H9 (cell line): ENCODE measurements at regions not wholly inside any gene's neighbourhood (a gene's known extent, or its start where the extent isn't known, plus 50 kb on each side); places are given as distances from the start of the nearest gene placed in this dataset.

ENCODE experiments used
- DNase-seq: peaks from one replicate; pipeline ENCODE4 v3.0.0-alpha.2; 2017
- H2AFZ ChIP-seq: one replicate; pipeline ENCODE4 v1.6.1; 2013; ENCODE audit warnings: mild to moderate bottlenecking, low read length, control low read depth, moderate library complexity
- H2AK5ac ChIP-seq: 2 replicates; pipeline ENCODE4 v1.6.1; 2013; ENCODE audit warnings: low read length, control low read depth, mixed read lengths; ENCODE audit not compliant: insufficient read length
- H2BK120ac ChIP-seq: one replicate; pipeline ENCODE4 v1.6.1; 2013; ENCODE audit warnings: low read depth, mild to moderate bottlenecking, low read length, control low read depth, inconsistent platforms; ENCODE audit not compliant: poor library complexity, severe bottlenecking
- H2BK12ac ChIP-seq: 2 replicates; pipeline ENCODE4 v1.6.1; 2013; ENCODE audit warnings: low read length, control low read depth, mixed read lengths, low read depth; ENCODE audit not compliant: insufficient read length
- H2BK15ac ChIP-seq: 2 replicates; pipeline ENCODE4 v1.6.1; 2013; ENCODE audit warnings: low read depth, low read length, control low read depth
- H2BK20ac ChIP-seq: one replicate; pipeline ENCODE4 v1.6.1; 2013; ENCODE audit warnings: low read depth, mild to moderate bottlenecking, low read length, control low read depth, inconsistent platforms; ENCODE audit not compliant: poor library complexity, severe bottlenecking
- H2BK5ac ChIP-seq: 2 replicates; pipeline ENCODE4 v1.6.1; 2013; ENCODE audit warnings: low read length, control low read depth, mixed read lengths; ENCODE audit not compliant: insufficient read length
- H3K14ac ChIP-seq: 2 replicates; pipeline ENCODE4 v1.6.1; 2013; ENCODE audit warnings: low read length, control low read depth; ENCODE audit not compliant: insufficient read depth
- H3K18ac ChIP-seq: 2 replicates; pipeline ENCODE4 v1.6.1; 2013; ENCODE audit warnings: low read depth, mild to moderate bottlenecking, mixed read lengths, low read length, control low read depth; ENCODE audit not compliant: insufficient read length
- H3K23ac ChIP-seq: 2 replicates; pipeline ENCODE4 v1.6.1; 2013; ENCODE audit warnings: low read length, control low read depth, mixed read lengths, low read depth; ENCODE audit not compliant: insufficient read length
- H3K23me2 ChIP-seq: 2 replicates; pipeline ENCODE4 v1.6.1; 2013; ENCODE audit warnings: low read depth, mild to moderate bottlenecking, mixed read lengths, low read length, control low read depth; ENCODE audit not compliant: insufficient read length, poor library complexity, severe bottlenecking
- H3K27ac ChIP-seq: 2 replicates; pipeline ENCODE4 v1.5.1; 2013; ENCODE audit warnings: low read length, control low read depth, mixed read lengths, low read depth; ENCODE audit not compliant: insufficient read length
- H3K27me3 ChIP-seq: 2 replicates; pipeline ENCODE4 v1.6.1; 2013; ENCODE audit warnings: low read length, control low read depth, inconsistent platforms; ENCODE audit not compliant: insufficient read depth
- H3K4ac ChIP-seq: 2 replicates; pipeline ENCODE4 v1.6.1; 2013; ENCODE audit warnings: low read depth, mild to moderate bottlenecking, control low read depth, inconsistent platforms, low read length, moderate library complexity
- H3K4me1 ChIP-seq: 2 replicates; pipeline ENCODE4 v1.6.1; 2013; ENCODE audit warnings: low read length, control low read depth, inconsistent platforms; ENCODE audit not compliant: insufficient read depth
- H3K4me2 ChIP-seq: 2 replicates; pipeline ENCODE4 v1.6.1; 2013; ENCODE audit warnings: low read length, control low read depth, mixed read lengths; ENCODE audit not compliant: insufficient read length, insufficient read depth
- H3K56ac ChIP-seq: 2 replicates; pipeline ENCODE4 v1.6.1; 2013; ENCODE audit warnings: low read depth, mild to moderate bottlenecking, mixed read lengths, low read length, control low read depth; ENCODE audit not compliant: insufficient read length
- H3K79me1 ChIP-seq: 2 replicates; pipeline ENCODE4 v1.6.1; 2013; ENCODE audit warnings: low read depth, mild to moderate bottlenecking, moderate library complexity, low read length, control low read depth, inconsistent platforms; ENCODE audit not compliant: insufficient read depth, poor library complexity, severe bottlenecking
- H3K79me2 ChIP-seq: 2 replicates; pipeline ENCODE4 v1.6.1; 2013; ENCODE audit warnings: low read length, control low read depth, inconsistent platforms; ENCODE audit not compliant: insufficient read depth
- H3K9ac ChIP-seq: 2 replicates; pipeline ENCODE4 v1.6.1; 2013; ENCODE audit warnings: low read length, control low read depth, mixed read lengths; ENCODE audit not compliant: insufficient read length; ENCODE audit errors: extremely low read depth
- H3K9me3 ChIP-seq: one replicate; pipeline ENCODE4 v1.6.1; 2013; ENCODE audit warnings: low read depth, low read length, inconsistent platforms; ENCODE audit not compliant: control insufficient read depth
- H3T11ph ChIP-seq: one replicate; pipeline ENCODE4 v1.6.1; 2013; ENCODE audit warnings: mild to moderate bottlenecking, low read length, control low read depth, inconsistent platforms
- H4K20me1 ChIP-seq: one replicate; pipeline ENCODE4 v1.6.1; 2013; ENCODE audit not compliant: control insufficient read depth, insufficient read length, insufficient read depth
- H4K5ac ChIP-seq: 2 replicates; pipeline ENCODE4 v1.6.1; 2013; ENCODE audit warnings: low read depth, mild to moderate bottlenecking, mixed read lengths, low read length, control low read depth; ENCODE audit not compliant: insufficient read length
- H4K8ac ChIP-seq: replicated peaks from 2 replicates; pipeline ENCODE4 v1.6.1; 2013; ENCODE audit warnings: low read length, control low read depth, mixed read lengths, low read depth; ENCODE audit not compliant: insufficient read length
- H4K91ac ChIP-seq: 2 replicates; pipeline ENCODE4 v1.6.1; 2013; ENCODE audit warnings: low read depth, mild to moderate bottlenecking, moderate library complexity, mixed read lengths, low read length, control low read depth; ENCODE audit not compliant: insufficient read length
- H3K27ac Mint-ChIP-seq, 3 experiments: 2 replicates in 2 of 3; 3 replicates in 1 of 3; pipeline ENCODE4 v1.8.0; 2020 to 2021; ENCODE audit warnings: mixed read lengths in 3 of 3, mild to moderate bottlenecking in 1 of 3, moderate library complexity in 1 of 3
- H3K27me3 Mint-ChIP-seq: 2 replicates; pipeline ENCODE4 v1.8.0; 2021; ENCODE audit warnings: low read depth, mild to moderate bottlenecking, moderate library complexity, mixed read lengths
- H3K36me3 Mint-ChIP-seq, 3 experiments: 2 replicates in 2 of 3; 3 replicates in 1 of 3; pipeline ENCODE4 v1.8.0; 2020 to 2021; ENCODE audit warnings: low read depth in 3 of 3, mixed read lengths in 3 of 3; ENCODE audit not compliant: insufficient read depth in 1 of 3
- H3K4me1 Mint-ChIP-seq, 2 experiments: 2 replicates each; pipeline ENCODE4 v1.8.0; 2020; ENCODE audit warnings: mixed read lengths in 2 of 2
- H3K4me3 Mint-ChIP-seq, 2 experiments: 2 replicates in 1 of 2; 3 replicates in 1 of 2; pipeline ENCODE4 v1.8.0; 2020 to 2021; ENCODE audit warnings: mild to moderate bottlenecking in 2 of 2, mixed read lengths in 2 of 2, moderate library complexity in 1 of 2
- H3K9me3 Mint-ChIP-seq, 2 experiments: 2 replicates in 1 of 2; 3 replicates in 1 of 2; pipeline ENCODE4 v1.8.0; 2020; ENCODE audit warnings: mild to moderate bottlenecking in 2 of 2, mixed read lengths in 2 of 2, moderate library complexity in 1 of 2
- CTCF ChIP-seq: fragments of 200-600 bp; sonication (generic); conservative IDR thresholded peaks from 3 replicates; pipeline ENCODE4 v1.8.0; 2021; ENCODE audit warnings: antibody characterized with exemption, mild to moderate bottlenecking
- WGBS: extraction: QIAGEN DNeasy Blood & Tissue Kit; methylation state at CpG from one replicate; pipeline ENCODE4 v1.1.7; 2013; ENCODE audit warnings: missing lambda C conversion rate, low lambda C conversion rate, mixed read lengths; ENCODE audit not compliant: insufficient read length; ENCODE audit errors: extremely low coverage; 5-methylcytosine and 5-hydroxymethylcytosine counted together

DNA sequence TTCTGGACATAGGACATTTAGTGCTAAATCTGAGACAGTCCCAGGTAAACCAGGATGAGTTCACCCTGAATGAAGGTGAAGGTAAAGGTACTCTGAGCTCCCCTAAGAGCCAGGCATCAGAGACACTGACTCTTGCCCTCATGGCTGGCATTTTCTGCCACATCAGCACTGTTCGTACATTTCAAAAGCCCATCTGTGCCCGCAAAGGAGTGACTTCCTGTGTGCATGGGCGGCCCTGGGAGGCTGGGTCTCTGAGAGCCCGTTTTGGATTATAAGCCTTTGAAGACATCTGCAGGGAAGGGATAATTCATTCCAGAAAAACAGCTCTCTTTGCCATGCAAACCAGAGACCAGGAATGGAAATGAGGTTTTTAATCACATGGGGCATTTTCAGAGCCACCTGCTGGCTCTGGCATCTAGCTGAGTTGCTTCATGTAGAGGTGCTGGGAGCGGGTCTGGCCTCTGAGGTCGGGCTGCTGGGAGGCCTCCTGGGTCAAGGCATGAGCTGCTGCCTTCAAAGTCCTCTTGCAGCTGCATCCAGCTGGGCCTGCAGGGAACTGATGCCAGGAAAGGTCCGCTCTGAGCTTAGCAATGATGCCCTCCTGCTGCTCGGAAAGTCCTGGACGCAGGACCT lies 348.3 kb downstream of the DHX35 start:
- H3K79me1 ChIP-seq = no peaks in the 10 kb centered on the region
- Mint-ChIP-seq H3K4me1 (peaks cover 20 to 25% of the 10 kb centered on the region in 2 experiments), H3K27me3 (peaks cover 3% of the 10 kb centered on the region), H3K4me3 (peak overlapping the region in 1 of 2 experiments; percentile 57; a peak in 1 of 5 replicates), H3K27ac (peak overlapping the region in 1 of 3 experiments; percentile 12; a peak in 1 of 7 replicates), H3K36me3 (peaks cover 7 to 16% (median 8%) of the 10 kb centered on the region in 3 experiments; a peak in 6 of 7 replicates), H3K9me3 (peaks cover 11 to 15% of the 10 kb centered on the region in 2 experiments)
- H4K91ac ChIP-seq = no peak overlapping the region
- no peak overlapping the region for H3K18ac ChIP-seq
- peaks cover 6% of the 10 kb centered on the region; the same call in 1 of the 2 replicates for H3K4me1 ChIP-seq
- H2BK12ac ChIP-seq = no peak overlapping the region
- no peak overlapping the region for H3K9ac ChIP-seq
- no peak overlapping the region for H3K23ac ChIP-seq
- no peak overlapping the region for H3T11ph ChIP-seq
- no peak overlapping the region for H3K4me2 ChIP-seq
- H2BK20ac ChIP-seq = no peak overlapping the region
- H3K9me3 ChIP-seq = no peaks in the 10 kb centered on the region
- H4K20me1 ChIP-seq = no peaks in the 10 kb centered on the region
- TF ChIP-seq CTCF = no peak
- WGBS = no CpG with 5 or more reads among the region's 9 CpGs
- no peak overlapping the region for H3K27ac ChIP-seq
- no peak overlapping the region for H2BK15ac ChIP-seq
- no peaks in the 10 kb centered on the region for H3K23me2 ChIP-seq
- H3K27me3 ChIP-seq = no peaks in the 10 kb centered on the region
- H2AFZ ChIP-seq = no peak overlapping the region
- H2BK5ac ChIP-seq = no peak overlapping the region
- no peak overlapping the region for H3K56ac ChIP-seq
- H3K79me2 ChIP-seq = no peaks in the 10 kb centered on the region
- DNase-seq = peak; percentile 43
- H2AK5ac ChIP-seq = no peak overlapping the region
- no peak overlapping the region for H4K8ac ChIP-seq
- H3K14ac ChIP-seq = no peak overlapping the region
- no peak overlapping the region for H3K4ac ChIP-seq
- H2BK120ac ChIP-seq = no peak overlapping the region
- no peak overlapping the region for H4K5ac ChIP-seq
